OCI-LY7 (cell line): ENCODE measurements at regions not wholly inside any gene's neighbourhood (a gene's known extent, or its start where the extent isn't known, plus 50 kb on each side); places are given as distances from the start of the nearest gene placed in this dataset.

Source experiments
- BruUV-seq: library from RNA; stranded (reverse); fragments of 400-500 nt; replicated peaks from 2 replicates; lab custom pipeline; 2021; lab: Mats Ljungman, UMichigan
- CTCF ChIA-PET: fragments of 300-600 bp; sonication (Branson Sonifier 250); formaldehyde crosslinking; loops from one replicate; lab custom pipeline; 2022; ENCODE audit warnings: antibody characterized with exemption; ENCODE audit not compliant: unreplicated experiment; lab: Charles Lee
- POLR2A ChIA-PET: fragments of 300-600 bp; sonication (Branson Sonifier 250); formaldehyde crosslinking; loops from one replicate; lab custom pipeline; 2022; ENCODE audit warnings: antibody characterized with exemption; lab: Charles Lee
- DNase-seq: peaks from one replicate; pipeline ENCODE4 v3.0.0-alpha.2; 2015; ENCODE audit warnings: low spot score
- H2AFZ ChIP-seq: fragments of 200-600 bp; sonication (generic), shearing (Covaris generic); 2 replicates; pipeline ENCODE4 v1.6.1; 2014; ENCODE audit warnings: mild to moderate bottlenecking, antibody characterized with exemption, low read length, moderate library complexity
- H3K27ac ChIP-seq: fragments of 200-600 bp; sonication (generic); 2 replicates; pipeline ENCODE4 v1.5.1; 2014; ENCODE audit warnings: mixed run types, low read depth, mild to moderate bottlenecking, moderate library complexity, low read length, inconsistent platforms; ENCODE audit not compliant: poor library complexity, severe bottlenecking
- H3K36me3 ChIP-seq: fragments of 200-600 bp; sonication (generic); 2 replicates; pipeline ENCODE4 v1.6.1; 2014; ENCODE audit warnings: mild to moderate bottlenecking, antibody characterized with exemption, low read length, moderate library complexity, mixed read lengths; ENCODE audit not compliant: insufficient read depth
- H3K4me1 ChIP-seq: fragments of 200-600 bp; sonication (generic); 2 replicates; pipeline ENCODE4 v1.5.1; 2014; ENCODE audit warnings: mild to moderate bottlenecking, low read length; ENCODE audit not compliant: insufficient read depth, poor library complexity, severe bottlenecking
- H3K4me2 ChIP-seq: fragments of 200-600 bp; sonication (generic); 2 replicates; pipeline ENCODE4 v1.6.1; 2014; ENCODE audit warnings: mild to moderate bottlenecking, low read length
- H3K4me3 ChIP-seq: fragments of 200-600 bp; sonication (generic); 2 replicates; pipeline ENCODE4 v1.5.1; 2014; ENCODE audit warnings: mild to moderate bottlenecking, low read depth, low read length; ENCODE audit not compliant: poor library complexity, severe bottlenecking
- H3K79me2 ChIP-seq: fragments of 200-600 bp; sonication (generic); 2 replicates; pipeline ENCODE4 v1.6.1; 2016; ENCODE audit warnings: low read depth, mild to moderate bottlenecking, low read length, moderate library complexity, mixed read lengths; ENCODE audit not compliant: insufficient read depth
- H3K9me2 ChIP-seq: fragments of 200-600 bp; sonication (generic); 2 replicates; pipeline ENCODE4 v1.6.1; 2016; ENCODE audit warnings: mild to moderate bottlenecking, low read length, mixed read lengths; ENCODE audit not compliant: insufficient read depth
- H3K9me3 ChIP-seq: fragments of 200-600 bp; sonication (generic); 2 replicates; pipeline ENCODE4 v1.6.1; 2014; ENCODE audit warnings: mild to moderate bottlenecking, mixed run types, low read length, mixed read lengths
- H4K20me1 ChIP-seq: fragments of 200-600 bp; sonication (generic); 2 replicates; pipeline ENCODE4 v1.6.1; 2014; ENCODE audit warnings: mild to moderate bottlenecking, antibody characterized with exemption, low read length, moderate library complexity, mixed read lengths; ENCODE audit not compliant: insufficient read depth
- EZH2phosphoT487 ChIP-seq: fragments of 200-600 bp; sonication (generic); IDR thresholded peaks from 2 replicates; pipeline ENCODE4 v1.6.1; 2018; ENCODE audit warnings: low read depth, borderline replicate concordance, mild to moderate bottlenecking, mixed run types, antibody characterized with exemption, low read length, moderate library complexity, mixed read lengths
- intact Hi-C: fragments of 100-400 bp; cut with micrococcal nuclease; formaldehyde crosslinking; loops from one replicate; pipeline ENCODE4 v1.10.0; 2022; ENCODE audit not compliant: unreplicated experiment
- TF ChIP-seq, protein P1 (sequence below): fragments of 200-600 bp; sonication (generic); conservative IDR thresholded peaks from 2 replicates; pipeline ENCODE4 v1.5.1; 2014; ENCODE audit warnings: mild to moderate bottlenecking, antibody characterized with exemption, low read length, moderate library complexity, mixed read lengths

GRCh38 chr15:95603802-95604201 lies 726.7 kb upstream of the NR2F2 start:
- intact Hi-C loops = no loop called here

GRCh38 chr15:95604634-95605036 lies 725.9 kb upstream of the NR2F2 start:
- no peak for DNase-seq
- TF ChIP-seq EZH2phosphoT487 = no peak
- Histone ChIP-seq H3K9me2 (no peaks in the 10 kb centered on the region), H3K79me2 (no peaks in the 10 kb centered on the region), H3K36me3 (no peaks in the 10 kb centered on the region), H3K4me2 (no peak overlapping the region), H3K4me1 (no peaks in the 10 kb centered on the region), H3K4me3 (no peak overlapping the region), H3K9me3 (no peaks in the 10 kb centered on the region), H4K20me1 (no peaks in the 10 kb centered on the region), H3K27ac (no peak overlapping the region), H2AFZ (no peak overlapping the region)
- ChIA-PET POLR2A (no interaction called here), CTCF (no interaction called here)
- BruUV-seq = no TSS peak
- intact Hi-C loops = no loop called here

More at GRCh38 chr15:95603802-95604201, 726.7 kb upstream of the NR2F2 start:
- POLR2A ChIA-PET = no interaction called here
- Histone ChIP-seq H3K9me3 (no peaks in the 10 kb centered on the region), H3K4me3 (no peak overlapping the region), H3K4me2 (no peak overlapping the region), H3K79me2 (no peaks in the 10 kb centered on the region), H3K9me2 (no peaks in the 10 kb centered on the region), H3K4me1 (no peaks in the 10 kb centered on the region), H3K36me3 (no peaks in the 10 kb centered on the region), H2AFZ (no peak overlapping the region), H3K27ac (no peak overlapping the region), H4K20me1 (no peaks in the 10 kb centered on the region)
- TF ChIP-seq, protein P1, sequence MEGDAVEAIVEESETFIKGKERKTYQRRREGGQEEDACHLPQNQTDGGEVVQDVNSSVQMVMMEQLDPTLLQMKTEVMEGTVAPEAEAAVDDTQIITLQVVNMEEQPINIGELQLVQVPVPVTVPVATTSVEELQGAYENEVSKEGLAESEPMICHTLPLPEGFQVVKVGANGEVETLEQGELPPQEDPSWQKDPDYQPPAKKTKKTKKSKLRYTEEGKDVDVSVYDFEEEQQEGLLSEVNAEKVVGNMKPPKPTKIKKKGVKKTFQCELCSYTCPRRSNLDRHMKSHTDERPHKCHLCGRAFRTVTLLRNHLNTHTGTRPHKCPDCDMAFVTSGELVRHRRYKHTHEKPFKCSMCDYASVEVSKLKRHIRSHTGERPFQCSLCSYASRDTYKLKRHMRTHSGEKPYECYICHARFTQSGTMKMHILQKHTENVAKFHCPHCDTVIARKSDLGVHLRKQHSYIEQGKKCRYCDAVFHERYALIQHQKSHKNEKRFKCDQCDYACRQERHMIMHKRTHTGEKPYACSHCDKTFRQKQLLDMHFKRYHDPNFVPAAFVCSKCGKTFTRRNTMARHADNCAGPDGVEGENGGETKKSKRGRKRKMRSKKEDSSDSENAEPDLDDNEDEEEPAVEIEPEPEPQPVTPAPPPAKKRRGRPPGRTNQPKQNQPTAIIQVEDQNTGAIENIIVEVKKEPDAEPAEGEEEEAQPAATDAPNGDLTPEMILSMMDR = no peak
- TF ChIP-seq EZH2phosphoT487 = no peak
- CTCF ChIA-PET = interaction anchor here (0.6 kb wide), 1 partner anchor 60 kb away, joined by 3 read pairs; no protein-coding TSS in a partner anchor
- no TSS peak for BruUV-seq
- DNase-seq = no peak

GRCh38 chr15:95605098-95605497 lies 725.4 kb upstream of the NR2F2 start:
- H2AFZ ChIP-seq = no peak overlapping the region
- BruUV-seq = no TSS peak
- H3K79me2 ChIP-seq = no peaks in the 10 kb centered on the region
- ChIA-PET CTCF (no interaction called here), POLR2A (no interaction called here)
- no peak for TF ChIP-seq EZH2phosphoT487
- TF ChIP-seq, protein P1 = no peak
- DNase-seq = no peak
- H4K20me1 ChIP-seq = no peaks in the 10 kb centered on the region
- H3K4me2 ChIP-seq = no peak overlapping the region
- H3K36me3 ChIP-seq = no peaks in the 10 kb centered on the region
- no peak overlapping the region for H3K27ac ChIP-seq
- no peak overlapping the region for H3K4me3 ChIP-seq
- H3K4me1 ChIP-seq = no peaks in the 10 kb centered on the region
- intact Hi-C loops = no loop called here
- no peaks in the 10 kb centered on the region for H3K9me2 ChIP-seq
- no peaks in the 10 kb centered on the region for H3K9me3 ChIP-seq
